ENCODE measurements at regions not wholly inside any gene's neighbourhood (a gene's known extent, or its start where the extent isn't known, plus 50 kb on each side); places are given as distances from the start of the nearest gene placed in this dataset.

DNA sequence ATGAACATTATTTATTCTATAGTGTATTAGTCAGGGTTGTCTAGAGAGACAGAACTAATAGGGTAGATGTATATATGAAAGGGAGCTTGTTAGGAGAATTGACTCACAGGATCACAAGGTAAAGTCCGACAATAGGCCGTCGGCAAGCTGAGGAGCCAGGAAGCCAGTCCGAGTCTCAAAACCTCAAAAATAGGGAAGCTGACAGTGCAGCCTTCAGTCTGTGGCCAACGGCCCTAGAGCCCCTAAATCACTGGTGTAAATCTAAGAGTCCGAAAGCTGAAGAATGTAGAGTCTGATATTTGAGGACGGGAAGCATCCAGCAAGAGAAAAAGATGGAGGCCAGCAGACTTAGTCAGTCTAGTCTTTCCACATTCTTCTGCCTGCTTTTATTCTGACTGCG lies 912.2 kb downstream of the FLRT2 start:
- TF ChIP-seq, protein P1, sequence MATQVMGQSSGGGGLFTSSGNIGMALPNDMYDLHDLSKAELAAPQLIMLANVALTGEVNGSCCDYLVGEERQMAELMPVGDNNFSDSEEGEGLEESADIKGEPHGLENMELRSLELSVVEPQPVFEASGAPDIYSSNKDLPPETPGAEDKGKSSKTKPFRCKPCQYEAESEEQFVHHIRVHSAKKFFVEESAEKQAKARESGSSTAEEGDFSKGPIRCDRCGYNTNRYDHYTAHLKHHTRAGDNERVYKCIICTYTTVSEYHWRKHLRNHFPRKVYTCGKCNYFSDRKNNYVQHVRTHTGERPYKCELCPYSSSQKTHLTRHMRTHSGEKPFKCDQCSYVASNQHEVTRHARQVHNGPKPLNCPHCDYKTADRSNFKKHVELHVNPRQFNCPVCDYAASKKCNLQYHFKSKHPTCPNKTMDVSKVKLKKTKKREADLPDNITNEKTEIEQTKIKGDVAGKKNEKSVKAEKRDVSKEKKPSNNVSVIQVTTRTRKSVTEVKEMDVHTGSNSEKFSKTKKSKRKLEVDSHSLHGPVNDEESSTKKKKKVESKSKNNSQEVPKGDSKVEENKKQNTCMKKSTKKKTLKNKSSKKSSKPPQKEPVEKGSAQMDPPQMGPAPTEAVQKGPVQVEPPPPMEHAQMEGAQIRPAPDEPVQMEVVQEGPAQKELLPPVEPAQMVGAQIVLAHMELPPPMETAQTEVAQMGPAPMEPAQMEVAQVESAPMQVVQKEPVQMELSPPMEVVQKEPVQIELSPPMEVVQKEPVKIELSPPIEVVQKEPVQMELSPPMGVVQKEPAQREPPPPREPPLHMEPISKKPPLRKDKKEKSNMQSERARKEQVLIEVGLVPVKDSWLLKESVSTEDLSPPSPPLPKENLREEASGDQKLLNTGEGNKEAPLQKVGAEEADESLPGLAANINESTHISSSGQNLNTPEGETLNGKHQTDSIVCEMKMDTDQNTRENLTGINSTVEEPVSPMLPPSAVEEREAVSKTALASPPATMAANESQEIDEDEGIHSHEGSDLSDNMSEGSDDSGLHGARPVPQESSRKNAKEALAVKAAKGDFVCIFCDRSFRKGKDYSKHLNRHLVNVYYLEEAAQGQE (IDR thresholded peaks at IDR 0.05; ENCODE audit: insufficient read depth in 1 of 2, low read depth in 2 of 2, low read length in 2 of 2) = no peak
- TF ChIP-seq TAF1 (IDR thresholded peaks at IDR 0.05; ENCODE audit: borderline replicate concordance, insufficient read depth, low read length) = no peak

All from PFSK-1 (cell line).